ENCODE measurements at regions not wholly inside any gene's neighbourhood (a gene's known extent, or its start where the extent isn't known, plus 50 kb on each side); places are given as distances from the start of the nearest gene placed in this dataset.
"Not testable (repeated sequence)": the region's sequence is repeated elsewhere in the genome, so short reads cannot be mapped to it uniquely, and the experiment has no call there.

DNA sequence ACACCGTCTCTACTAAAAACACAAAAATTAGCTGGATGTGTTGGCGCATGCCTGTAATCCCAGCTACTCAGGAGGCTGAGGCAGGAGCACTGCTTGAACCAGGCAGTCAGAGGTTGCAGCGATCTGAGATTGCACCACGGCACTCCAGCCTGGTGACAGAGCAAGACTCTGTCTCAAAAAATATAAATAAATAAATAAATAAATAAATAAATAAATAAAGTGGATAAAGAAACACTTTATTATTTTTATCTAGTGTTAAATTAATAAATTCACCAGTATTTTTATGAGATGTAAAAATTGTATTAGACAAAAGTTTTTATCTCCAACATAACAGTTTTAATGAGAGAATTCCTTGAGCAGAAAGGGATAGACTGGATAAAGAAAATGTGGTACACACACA, 839.3 kb downstream of the DIAPH3 start:
- H3K27me3 ChIP-seq (ENCODE audit: insufficient read depth, low read length); H3K9me3 ChIP-seq (ENCODE audit: low read length); H3K4me1 ChIP-seq (ENCODE audit: insufficient read depth, low read length); H2AFZ ChIP-seq (ENCODE audit: low read depth, low read length); H3K36me3 ChIP-seq (ENCODE audit: insufficient read depth, low read length); H3K4me3 ChIP-seq (ENCODE audit: low read length): not testable (repeated sequence)

DNA sequence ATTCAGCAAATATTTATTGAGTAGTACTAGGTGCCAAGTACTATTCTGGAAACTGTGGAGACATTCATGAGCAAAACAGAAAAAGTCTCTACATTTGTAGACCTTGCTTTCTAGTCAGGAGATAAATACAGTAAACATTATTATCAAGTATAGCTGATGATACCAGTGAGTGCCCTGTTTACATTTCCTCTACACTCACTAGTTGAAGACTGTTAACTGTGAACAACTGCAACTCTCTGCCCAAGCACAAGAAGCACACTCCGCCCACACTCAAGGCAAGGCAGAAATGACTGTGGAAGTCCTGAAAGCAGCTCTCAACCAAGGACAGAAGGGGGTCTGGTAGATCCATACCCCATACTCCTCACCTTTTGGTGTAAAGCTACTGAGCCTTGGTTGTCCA, 837.0 kb downstream of the DIAPH3 start:
- Histone ChIP-seq H3K9me3 (ENCODE audit: low read length) (no peaks in the 10 kb centered on the region), H3K36me3 (ENCODE audit: insufficient read depth, low read length) (no peaks in the 10 kb centered on the region), H3K4me1 (ENCODE audit: insufficient read depth, low read length) (no peaks in the 10 kb centered on the region), H3K27me3 (ENCODE audit: insufficient read depth, low read length) (no peaks in the 10 kb centered on the region), H2AFZ (ENCODE audit: low read depth, low read length) (no peak overlapping the region), H3K4me3 (ENCODE audit: low read length) (no peak overlapping the region)

DNA sequence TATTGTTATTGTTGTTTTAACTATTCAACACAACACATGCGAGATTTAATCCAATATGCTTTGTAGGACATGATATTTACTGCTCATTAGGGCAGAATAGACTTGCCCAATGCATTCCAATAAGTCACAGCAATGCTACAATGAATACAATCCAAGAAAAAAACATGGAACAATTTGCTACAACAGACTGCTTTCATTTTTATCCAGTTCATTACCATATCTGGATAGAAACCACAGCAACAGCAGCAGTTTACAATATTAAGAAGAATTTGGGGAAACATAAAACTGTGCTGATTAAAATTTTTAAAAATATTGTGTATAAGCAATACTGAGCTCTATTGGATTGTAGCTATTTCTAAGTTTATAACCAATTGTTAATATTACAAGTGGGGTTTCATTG, 833.0 kb downstream of the DIAPH3 start:
- no peak overlapping the region for H3K4me3 ChIP-seq (ENCODE audit: low read length)
- H3K4me1 ChIP-seq (ENCODE audit: insufficient read depth, low read length): no peaks in the 10 kb centered on the region
- no peaks in the 10 kb centered on the region for H3K9me3 ChIP-seq (ENCODE audit: low read length)
- H2AFZ ChIP-seq (ENCODE audit: low read depth, low read length): no peak overlapping the region
- H3K27me3 ChIP-seq (ENCODE audit: insufficient read depth, low read length): no peaks in the 10 kb centered on the region
- H3K36me3 ChIP-seq (ENCODE audit: insufficient read depth, low read length): no peaks in the 10 kb centered on the region

DNA sequence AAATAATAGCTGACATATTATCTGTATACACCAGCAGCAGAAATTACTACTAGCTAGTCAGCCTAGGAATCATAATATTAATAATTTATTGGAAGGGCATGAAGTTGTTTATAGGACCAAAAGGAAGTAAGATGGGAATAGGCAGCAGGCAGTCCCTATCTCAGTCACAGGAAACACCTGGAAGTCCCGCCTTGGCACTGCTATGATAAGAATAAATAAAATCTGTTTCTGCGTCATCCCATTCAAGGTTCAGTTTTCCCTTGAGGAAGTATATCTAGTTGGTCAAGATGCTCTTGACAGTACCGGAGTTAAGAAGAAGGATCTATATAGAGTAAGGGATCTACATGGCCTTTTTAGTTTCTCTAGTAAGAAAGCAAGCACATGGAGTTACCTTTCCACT, 830.8 kb downstream of the DIAPH3 start:
- Histone ChIP-seq H3K36me3 (ENCODE audit: insufficient read depth, low read length) (no peaks in the 10 kb centered on the region), H3K4me1 (ENCODE audit: insufficient read depth, low read length) (no peaks in the 10 kb centered on the region), H3K4me3 (ENCODE audit: low read length) (no peak overlapping the region), H3K9me3 (ENCODE audit: low read length) (no peaks in the 10 kb centered on the region), H2AFZ (ENCODE audit: low read depth, low read length) (no peak overlapping the region), H3K27me3 (ENCODE audit: insufficient read depth, low read length) (no peaks in the 10 kb centered on the region)

DNA sequence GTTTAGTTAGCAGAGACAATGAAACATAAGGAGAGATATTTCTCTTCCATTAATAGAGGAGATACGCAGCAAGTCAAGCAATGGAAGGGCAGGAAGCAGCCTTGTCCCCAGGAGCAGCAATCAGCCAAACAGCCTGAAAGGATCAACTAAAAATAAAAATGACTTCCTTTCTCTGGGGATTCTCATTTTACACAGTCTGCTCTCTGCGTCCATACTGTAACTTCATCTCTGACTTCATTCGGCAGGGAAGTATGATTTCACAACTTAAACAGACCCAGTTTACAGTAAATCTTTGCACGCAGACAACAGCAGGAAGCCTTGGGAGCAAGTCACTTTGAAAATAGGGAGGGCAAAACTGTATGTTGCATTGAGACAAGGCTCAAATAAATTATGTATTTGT, 826.7 kb downstream of the DIAPH3 start:
- H3K36me3 ChIP-seq (ENCODE audit: insufficient read depth, low read length): no peaks in the 10 kb centered on the region
- no peaks in the 10 kb centered on the region for H3K9me3 ChIP-seq (ENCODE audit: low read length)
- no peak overlapping the region for H3K4me3 ChIP-seq (ENCODE audit: low read length)
- no peak overlapping the region for H2AFZ ChIP-seq (ENCODE audit: low read depth, low read length)
- H3K27me3 ChIP-seq (ENCODE audit: insufficient read depth, low read length): no peaks in the 10 kb centered on the region
- H3K4me1 ChIP-seq (ENCODE audit: insufficient read depth, low read length): no peaks in the 10 kb centered on the region

DNA sequence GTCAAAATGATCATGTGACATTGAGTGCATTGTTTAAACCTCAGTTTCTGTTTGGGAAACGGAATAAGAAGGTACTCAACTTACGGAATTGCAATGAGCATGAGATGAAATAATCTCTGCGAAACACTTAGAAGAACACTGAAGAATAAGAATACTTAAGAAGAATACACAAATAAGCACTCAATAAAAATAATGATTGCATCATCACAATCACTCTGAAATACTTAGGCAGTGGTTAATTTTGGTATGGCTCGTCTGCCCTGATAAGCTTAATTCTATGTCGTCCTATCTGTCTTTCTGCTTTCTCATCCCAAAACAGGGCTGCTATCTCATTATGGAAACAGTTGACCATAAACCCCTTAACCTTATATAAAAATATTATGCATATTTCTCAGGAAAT, 823.6 kb downstream of the DIAPH3 start:
- Histone ChIP-seq H3K4me3 (ENCODE audit: low read length) (no peak overlapping the region), H3K9me3 (ENCODE audit: low read length) (no peaks in the 10 kb centered on the region), H3K4me1 (ENCODE audit: insufficient read depth, low read length) (no peaks in the 10 kb centered on the region), H3K36me3 (ENCODE audit: insufficient read depth, low read length) (no peaks in the 10 kb centered on the region), H3K27me3 (ENCODE audit: insufficient read depth, low read length) (no peaks in the 10 kb centered on the region), H2AFZ (ENCODE audit: low read depth, low read length) (no peak overlapping the region)

DNA sequence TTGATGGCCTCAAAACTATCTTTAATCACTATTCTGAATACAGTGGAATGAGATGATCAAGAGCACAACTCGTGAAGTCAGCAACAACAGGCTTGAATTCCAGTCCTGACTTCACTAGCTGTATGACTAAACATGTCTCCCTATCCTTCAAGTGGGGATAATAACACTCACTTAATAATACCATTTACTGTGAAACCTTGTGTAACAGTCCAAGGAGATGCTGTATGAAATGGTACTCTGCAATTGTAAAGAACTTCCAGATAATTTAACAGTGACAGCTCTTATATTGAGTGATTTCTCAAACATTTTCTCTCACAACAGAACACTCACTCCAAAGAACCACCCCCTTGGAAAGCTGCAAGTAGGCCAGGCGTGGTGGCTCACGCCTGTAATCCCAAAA, 823.1 kb downstream of the DIAPH3 start:
- Histone ChIP-seq H2AFZ (ENCODE audit: low read depth, low read length) (no peak overlapping the region), H3K27me3 (ENCODE audit: insufficient read depth, low read length) (no peaks in the 10 kb centered on the region), H3K4me1 (ENCODE audit: insufficient read depth, low read length) (no peaks in the 10 kb centered on the region), H3K36me3 (ENCODE audit: insufficient read depth, low read length) (no peaks in the 10 kb centered on the region), H3K4me3 (ENCODE audit: low read length) (no peak overlapping the region), H3K9me3 (ENCODE audit: low read length) (no peaks in the 10 kb centered on the region)

DNA sequence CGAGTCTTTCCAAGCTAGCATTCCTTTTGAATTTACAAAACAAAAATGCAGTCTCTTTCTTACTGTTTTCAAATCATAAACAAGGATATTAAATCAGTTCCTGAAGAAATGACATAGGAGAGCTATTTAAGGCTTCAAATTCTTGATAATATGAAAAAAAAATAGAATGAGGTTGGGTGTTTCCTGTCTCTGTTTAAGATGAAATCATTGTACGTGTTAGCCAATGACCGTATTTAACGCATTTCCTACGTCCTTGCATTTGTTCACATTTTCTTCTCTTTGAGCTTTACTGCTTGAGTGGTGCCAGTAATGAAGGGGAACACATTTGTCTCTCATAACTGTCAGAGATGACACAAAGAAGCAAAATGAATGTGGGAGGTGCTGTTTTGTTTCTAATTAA, 821.3 kb downstream of the DIAPH3 start:
- Histone ChIP-seq H3K9me3 (ENCODE audit: low read length) (no peaks in the 10 kb centered on the region), H3K27me3 (ENCODE audit: insufficient read depth, low read length) (no peaks in the 10 kb centered on the region), H3K36me3 (ENCODE audit: insufficient read depth, low read length) (no peaks in the 10 kb centered on the region)

DNA sequence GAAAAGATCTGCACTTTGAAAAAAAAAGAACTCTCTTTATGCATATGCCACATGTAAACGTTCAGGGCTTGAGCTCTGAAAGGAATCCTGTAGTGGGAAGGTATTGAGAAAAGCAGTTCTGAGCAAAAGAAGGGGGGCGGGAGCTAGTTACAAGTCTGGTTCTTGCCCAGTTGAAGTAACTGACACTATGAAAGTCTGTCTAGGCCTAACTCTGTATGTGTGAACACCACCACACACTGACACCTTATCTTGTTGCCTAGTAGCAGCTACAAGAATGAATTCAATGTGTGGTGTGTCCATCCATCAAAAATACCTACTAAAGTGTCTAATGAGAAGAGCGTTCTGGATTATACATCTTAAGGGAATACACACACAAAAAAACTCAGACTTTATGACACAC, 820.6 kb downstream of the DIAPH3 start:
- H3K4me3 ChIP-seq (ENCODE audit: low read length): no peak overlapping the region
- H3K36me3 ChIP-seq (ENCODE audit: insufficient read depth, low read length): no peaks in the 10 kb centered on the region
- no peaks in the 10 kb centered on the region for H3K9me3 ChIP-seq (ENCODE audit: low read length)
- H3K4me1 ChIP-seq (ENCODE audit: insufficient read depth, low read length): no peaks in the 10 kb centered on the region
- H2AFZ ChIP-seq (ENCODE audit: low read depth, low read length): no peak overlapping the region
- no peaks in the 10 kb centered on the region for H3K27me3 ChIP-seq (ENCODE audit: insufficient read depth, low read length)

More for the DNA sequence above, 821.3 kb downstream of the DIAPH3 start:
- Histone ChIP-seq H3K4me1 (ENCODE audit: insufficient read depth, low read length) (no peaks in the 10 kb centered on the region), H3K4me3 (ENCODE audit: low read length) (no peak overlapping the region), H2AFZ (ENCODE audit: low read depth, low read length) (no peak overlapping the region)

DNA sequence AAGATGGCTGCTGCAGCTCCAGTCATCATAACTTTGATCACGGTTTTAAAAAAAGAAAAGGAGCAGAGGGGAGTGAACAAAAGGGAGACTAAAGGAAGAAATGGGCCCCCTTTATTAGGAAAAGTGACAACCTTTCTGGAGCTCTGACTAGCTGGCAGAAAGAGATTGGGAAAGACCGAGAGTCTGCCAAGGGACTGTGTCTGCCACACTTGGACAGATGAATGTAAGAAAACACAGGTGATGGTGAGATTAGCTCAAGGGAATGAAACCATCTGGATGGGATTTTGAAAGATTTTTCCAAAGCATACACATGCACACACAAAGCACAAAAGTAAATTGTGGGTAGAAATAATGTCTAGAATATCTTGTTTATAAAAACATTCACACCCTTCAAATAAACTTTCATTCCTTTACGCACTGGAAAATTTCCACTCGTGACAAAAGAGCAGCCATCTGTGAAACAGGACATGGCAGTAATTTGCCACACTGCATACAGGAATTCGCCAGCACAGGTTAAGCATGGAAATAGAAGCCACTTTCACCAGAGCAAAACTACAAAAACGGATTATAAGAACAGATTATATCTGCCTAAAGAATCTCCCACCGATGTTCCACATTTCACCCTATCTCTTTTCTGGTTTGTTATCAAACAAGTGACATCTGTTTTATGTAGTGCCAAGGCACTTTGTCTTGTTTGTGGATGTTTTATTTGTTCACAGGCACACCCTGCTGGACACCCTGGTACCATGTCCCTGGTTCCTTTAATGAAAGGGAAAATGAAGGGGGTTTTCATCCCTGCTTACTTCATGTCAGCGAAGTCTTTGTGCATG, 819.5 kb downstream of the DIAPH3 start:
- H2AFZ ChIP-seq (ENCODE audit: low read depth, low read length): peak overlapping the region; percentile 2

DNA sequence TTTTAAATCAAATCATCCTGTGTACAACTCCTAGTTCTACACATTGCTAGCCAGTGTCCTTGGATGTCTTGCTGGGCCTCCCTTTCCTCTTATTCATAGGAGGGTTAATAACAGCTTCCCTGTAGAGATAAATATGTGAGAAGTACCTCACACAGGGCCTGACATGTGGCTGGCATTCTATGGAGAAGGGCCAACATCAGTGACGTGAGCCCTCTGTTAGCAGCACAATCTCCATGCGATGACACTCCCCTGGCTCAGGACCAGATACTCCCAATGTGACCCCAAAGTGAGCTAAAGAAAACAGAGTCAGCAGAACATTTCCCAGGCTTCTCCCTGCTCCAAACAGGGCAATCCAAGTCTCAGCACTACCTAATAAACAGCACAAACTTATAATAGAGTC, 818.4 kb downstream of the DIAPH3 start:
- no peak overlapping the region for H2AFZ ChIP-seq (ENCODE audit: low read depth, low read length)
- H3K9me3 ChIP-seq (ENCODE audit: low read length): no peaks in the 10 kb centered on the region
- H3K27me3 ChIP-seq (ENCODE audit: insufficient read depth, low read length): no peaks in the 10 kb centered on the region
- H3K36me3 ChIP-seq (ENCODE audit: insufficient read depth, low read length): no peaks in the 10 kb centered on the region
- no peaks in the 10 kb centered on the region for H3K4me1 ChIP-seq (ENCODE audit: insufficient read depth, low read length)
- H3K4me3 ChIP-seq (ENCODE audit: low read length): no peak overlapping the region

More for the DNA sequence above, 819.5 kb downstream of the DIAPH3 start:
- no peak overlapping the region for H3K4me3 ChIP-seq (ENCODE audit: low read length)
- no peaks in the 10 kb centered on the region for H3K27me3 ChIP-seq (ENCODE audit: insufficient read depth, low read length)
- no peaks in the 10 kb centered on the region for H3K4me1 ChIP-seq (ENCODE audit: insufficient read depth, low read length)
- no peaks in the 10 kb centered on the region for H3K9me3 ChIP-seq (ENCODE audit: low read length)
- H3K36me3 ChIP-seq (ENCODE audit: insufficient read depth, low read length): no peaks in the 10 kb centered on the region

DNA sequence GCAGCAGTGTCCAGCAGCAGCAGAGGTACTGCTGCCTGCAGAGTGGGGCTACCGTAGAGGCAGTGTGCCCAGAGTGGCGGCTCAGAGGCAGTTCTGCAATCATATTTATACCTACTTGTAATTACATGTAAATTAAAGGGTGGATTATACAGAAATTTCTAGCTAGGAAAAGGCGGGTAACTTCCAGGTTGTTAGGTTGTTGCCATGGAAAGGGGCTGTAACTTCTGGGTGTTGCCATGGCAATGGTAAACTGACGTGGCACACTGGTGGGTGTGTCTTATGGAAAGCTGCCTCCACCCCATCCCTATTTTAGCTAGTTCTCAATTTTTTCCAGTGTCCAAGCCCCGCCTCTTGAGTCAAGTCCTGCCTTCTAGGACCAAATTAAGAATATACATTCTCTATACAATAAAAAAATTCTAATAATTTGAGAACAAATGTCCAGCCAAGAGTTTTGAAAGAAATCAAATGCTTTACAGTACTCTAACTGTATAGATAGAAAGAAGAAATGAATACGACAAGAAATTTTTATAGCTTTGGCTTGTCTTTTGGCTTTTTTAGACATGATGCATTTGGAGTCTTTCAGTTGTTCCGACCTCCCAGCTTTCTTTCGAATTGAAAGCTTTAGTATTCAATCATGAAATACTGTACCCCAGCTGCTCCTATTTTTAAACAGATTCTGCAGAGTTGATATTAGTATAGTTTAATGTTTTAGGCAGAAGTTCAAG, 816.6 kb downstream of the DIAPH3 start:
- Histone ChIP-seq H3K9me3 (ENCODE audit: low read length) (no peaks in the 10 kb centered on the region), H2AFZ (ENCODE audit: low read depth, low read length) (no peak overlapping the region), H3K36me3 (ENCODE audit: insufficient read depth, low read length) (no peaks in the 10 kb centered on the region), H3K4me3 (ENCODE audit: low read length) (no peak overlapping the region), H3K4me1 (ENCODE audit: insufficient read depth, low read length) (no peaks in the 10 kb centered on the region), H3K27me3 (ENCODE audit: insufficient read depth, low read length) (no peaks in the 10 kb centered on the region)

DNA sequence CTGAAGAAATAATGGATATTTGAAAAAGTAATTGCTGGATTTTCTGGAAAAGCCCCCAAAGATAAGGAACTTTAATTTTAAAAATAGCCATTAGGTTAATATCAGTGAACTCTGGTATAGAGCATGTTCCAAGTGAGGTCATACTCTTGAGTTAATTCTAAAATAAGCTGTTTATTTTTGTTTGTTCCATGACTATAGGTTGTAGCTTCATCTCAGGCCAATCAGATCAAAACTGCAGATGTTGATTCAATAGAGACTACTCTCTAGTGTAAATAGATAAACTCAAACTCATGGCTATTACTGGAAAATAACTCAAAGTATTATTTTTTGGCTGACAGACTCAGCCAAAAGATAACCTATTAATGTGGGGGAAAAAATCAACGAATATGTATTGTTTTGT, 815.1 kb downstream of the DIAPH3 start:
- Histone ChIP-seq H2AFZ (ENCODE audit: low read depth, low read length) (no peak overlapping the region), H3K4me3 (ENCODE audit: low read length) (no peak overlapping the region), H3K4me1 (ENCODE audit: insufficient read depth, low read length) (no peaks in the 10 kb centered on the region), H3K27me3 (ENCODE audit: insufficient read depth, low read length) (no peaks in the 10 kb centered on the region), H3K36me3 (ENCODE audit: insufficient read depth, low read length) (no peaks in the 10 kb centered on the region), H3K9me3 (ENCODE audit: low read length) (no peaks in the 10 kb centered on the region)
